ENCODE measurements at regions not wholly inside any gene's neighbourhood (a gene's known extent, or its start where the extent isn't known, plus 50 kb on each side); places are given as distances from the start of the nearest gene placed in this dataset.

DNA sequence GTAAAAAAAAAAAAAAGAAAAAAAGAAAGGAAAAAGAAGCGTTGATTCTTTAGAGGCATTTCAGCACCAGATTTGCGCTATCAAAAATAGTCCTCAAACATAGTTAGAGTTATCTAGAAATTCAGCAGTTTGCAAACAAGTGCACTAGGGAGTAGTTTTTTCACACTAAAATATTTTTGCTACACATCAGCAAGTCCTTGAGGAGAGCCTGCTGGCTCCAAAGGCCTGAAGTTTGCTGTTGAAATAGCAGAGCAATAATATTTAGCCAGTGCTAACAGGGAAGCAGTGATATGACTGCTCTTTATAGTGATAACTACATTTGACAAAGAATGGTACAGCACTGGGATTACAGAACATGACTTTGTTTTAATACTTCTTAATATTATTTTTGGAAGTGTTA lies 472.2 kb downstream of the PCDH7 start:
- TF ChIP-seq EHMT2 (IDR thresholded peaks at IDR 0.05; ENCODE audit: low read depth) (no peak), FOSL2 (IDR thresholded peaks at IDR 0.05) (no peak), FOSL2 (CRISPR knock-in tag; IDR thresholded peaks at IDR 0.05) (no peak), HOXB5 (CRISPR knock-in tag; IDR thresholded peaks at IDR 0.05) (no peak), ZC3H11A (IDR thresholded peaks at IDR 0.05) (no peak)
- TF ChIP-seq, protein P1, sequence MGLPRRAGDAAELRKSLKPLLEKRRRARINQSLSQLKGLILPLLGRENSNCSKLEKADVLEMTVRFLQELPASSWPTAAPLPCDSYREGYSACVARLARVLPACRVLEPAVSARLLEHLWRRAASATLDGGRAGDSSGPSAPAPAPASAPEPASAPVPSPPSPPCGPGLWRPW (IDR thresholded peaks at IDR 0.05) = no peak
- TF ChIP-seq, protein P2, sequence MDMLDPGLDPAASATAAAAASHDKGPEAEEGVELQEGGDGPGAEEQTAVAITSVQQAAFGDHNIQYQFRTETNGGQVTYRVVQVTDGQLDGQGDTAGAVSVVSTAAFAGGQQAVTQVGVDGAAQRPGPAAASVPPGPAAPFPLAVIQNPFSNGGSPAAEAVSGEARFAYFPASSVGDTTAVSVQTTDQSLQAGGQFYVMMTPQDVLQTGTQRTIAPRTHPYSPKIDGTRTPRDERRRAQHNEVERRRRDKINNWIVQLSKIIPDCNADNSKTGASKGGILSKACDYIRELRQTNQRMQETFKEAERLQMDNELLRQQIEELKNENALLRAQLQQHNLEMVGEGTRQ (IDR thresholded peaks at IDR 0.05) = no peak
- H3K27ac ChIP-seq = no peak overlapping the region
- DNase-seq (ENCODE audit: low read depth in 1 of 2, low spot score in 1 of 2) (no peak), ATAC-seq (no peak), FAIRE-seq (no peak)
- CTCF ChIA-PET = no interaction called here
- 55% methylated on average over 2 of the region's 2 CpGs for whole genome bisulfite sequencing (ENCODE audit: missing lambda C conversion rate)
- H3K4me3 ChIP-seq = no peak overlapping the region
- POLR2A ChIA-PET = no interaction called here
- H3K4me2 ChIP-seq = no peak overlapping the region
- H3K4me1 ChIP-seq = no peaks in the 10 kb centered on the region
- no peaks in the 10 kb centered on the region for H3K9me3 ChIP-seq

DNA sequence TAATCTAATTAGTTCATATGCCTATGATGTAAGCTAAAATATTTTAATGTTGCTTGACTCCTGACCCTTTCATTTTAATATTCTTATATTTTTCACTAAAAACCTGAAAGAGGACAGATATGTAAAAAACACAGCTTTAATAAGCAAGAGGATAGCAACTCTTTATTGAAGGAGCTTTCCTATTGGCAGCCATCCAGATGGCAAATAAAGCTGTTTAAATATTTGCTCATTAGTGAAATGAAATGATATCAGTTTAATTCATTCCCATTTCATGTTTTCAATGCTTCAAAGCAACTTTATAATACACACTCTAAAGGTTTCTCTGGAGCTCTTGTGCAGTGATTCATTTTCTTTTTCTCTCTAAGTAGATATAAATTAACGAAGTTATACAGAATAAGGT lies 473.4 kb downstream of the PCDH7 start:
- 15% methylated on average over 1 of the region's 1 CpG for WGBS (ENCODE audit: missing lambda C conversion rate)
- Histone ChIP-seq H3K4me2 (no peak overlapping the region), H3K4me1 (no peaks in the 10 kb centered on the region), H3K9me3 (no peaks in the 10 kb centered on the region), H3K4me3 (no peak overlapping the region), H3K27ac (no peak overlapping the region)
- DNase-seq (ENCODE audit: low read depth in 1 of 2, low spot score in 1 of 2) (no peak), ATAC-seq (no peak), FAIRE-seq (no peak)
- ChIA-PET POLR2A (no interaction called here), CTCF (no interaction called here)
- TF ChIP-seq CHD4 (IDR thresholded peaks at IDR 0.05; ENCODE audit: borderline replicate concordance) (no peak), CEBPB (IDR thresholded peaks at IDR 0.05) (no peak), CBX2 (IDR thresholded peaks at IDR 0.05; ENCODE audit: borderline replicate concordance, low read depth) (no peak), RNF2 (IDR thresholded peaks at IDR 0.05; ENCODE audit: borderline replicate concordance, low read depth) (no peak), CHD2 (IDR thresholded peaks at IDR 0.05; ENCODE audit: low read length, partially characterized antibody) (no peak), BHLHE40 (IDR thresholded peaks at IDR 0.05; ENCODE audit: low read depth, low read length) (no peak), JUNB (IDR thresholded peaks at IDR 0.05) (no peak), RARB (CRISPR knock-in tag; IDR thresholded peaks at IDR 0.05) (no peak), HOXB5 (CRISPR knock-in tag; IDR thresholded peaks at IDR 0.05) (no peak), POLR2AphosphoS2 (conservative IDR thresholded peaks at IDR 0.05; ENCODE audit: low read length) (no peak), ZSCAN20 (CRISPR knock-in tag; IDR thresholded peaks at IDR 0.05) (no peak), EHF (CRISPR knock-in tag; IDR thresholded peaks at IDR 0.05) (no peak), KDM1A (IDR thresholded peaks at IDR 0.05; ENCODE audit: low read depth) (no peak)
- TF ChIP-seq, protein P3, sequence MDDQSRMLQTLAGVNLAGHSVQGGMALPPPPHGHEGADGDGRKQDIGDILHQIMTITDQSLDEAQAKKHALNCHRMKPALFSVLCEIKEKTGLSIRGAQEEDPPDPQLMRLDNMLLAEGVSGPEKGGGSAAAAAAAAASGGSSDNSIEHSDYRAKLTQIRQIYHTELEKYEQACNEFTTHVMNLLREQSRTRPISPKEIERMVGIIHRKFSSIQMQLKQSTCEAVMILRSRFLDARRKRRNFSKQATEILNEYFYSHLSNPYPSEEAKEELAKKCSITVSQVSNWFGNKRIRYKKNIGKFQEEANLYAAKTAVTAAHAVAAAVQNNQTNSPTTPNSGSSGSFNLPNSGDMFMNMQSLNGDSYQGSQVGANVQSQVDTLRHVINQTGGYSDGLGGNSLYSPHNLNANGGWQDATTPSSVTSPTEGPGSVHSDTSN (IDR thresholded peaks at IDR 0.05) = no peak
- TF ChIP-seq, protein P4, sequence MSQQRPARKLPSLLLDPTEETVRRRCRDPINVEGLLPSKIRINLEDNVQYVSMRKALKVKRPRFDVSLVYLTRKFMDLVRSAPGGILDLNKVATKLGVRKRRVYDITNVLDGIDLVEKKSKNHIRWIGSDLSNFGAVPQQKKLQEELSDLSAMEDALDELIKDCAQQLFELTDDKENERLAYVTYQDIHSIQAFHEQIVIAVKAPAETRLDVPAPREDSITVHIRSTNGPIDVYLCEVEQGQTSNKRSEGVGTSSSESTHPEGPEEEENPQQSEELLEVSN (IDR thresholded peaks at IDR 0.05; ENCODE audit: borderline replicate concordance, low read depth) = no peak
- TF ChIP-seq, protein P2 (IDR thresholded peaks at IDR 0.05) = no peak
- TF ChIP-seq, protein P5, sequence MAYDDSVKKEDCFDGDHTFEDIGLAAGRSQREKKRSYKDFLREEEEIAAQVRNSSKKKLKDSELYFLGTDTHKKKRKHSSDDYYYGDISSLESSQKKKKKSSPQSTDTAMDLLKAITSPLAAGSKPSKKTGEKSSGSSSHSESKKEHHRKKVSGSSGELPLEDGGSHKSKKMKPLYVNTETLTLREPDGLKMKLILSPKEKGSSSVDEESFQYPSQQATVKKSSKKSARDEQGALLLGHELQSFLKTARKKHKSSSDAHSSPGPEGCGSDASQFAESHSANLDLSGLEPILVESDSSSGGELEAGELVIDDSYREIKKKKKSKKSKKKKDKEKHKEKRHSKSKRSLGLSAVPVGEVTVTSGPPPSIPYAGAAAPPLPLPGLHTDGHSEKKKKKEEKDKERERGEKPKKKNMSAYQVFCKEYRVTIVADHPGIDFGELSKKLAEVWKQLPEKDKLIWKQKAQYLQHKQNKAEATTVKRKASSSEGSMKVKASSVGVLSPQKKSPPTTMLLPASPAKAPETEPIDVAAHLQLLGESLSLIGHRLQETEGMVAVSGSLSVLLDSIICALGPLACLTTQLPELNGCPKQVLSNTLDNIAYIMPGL (CRISPR knock-in tag; IDR thresholded peaks at IDR 0.05; ENCODE audit: borderline replicate concordance) = no peak
- TF ChIP-seq, protein P1 (IDR thresholded peaks at IDR 0.05) = no peak
